ENCODE measurements at regions not wholly inside any gene's neighbourhood (a gene's known extent, or its start where the extent isn't known, plus 50 kb on each side); places are given as distances from the start of the nearest gene placed in this dataset.

DNA sequence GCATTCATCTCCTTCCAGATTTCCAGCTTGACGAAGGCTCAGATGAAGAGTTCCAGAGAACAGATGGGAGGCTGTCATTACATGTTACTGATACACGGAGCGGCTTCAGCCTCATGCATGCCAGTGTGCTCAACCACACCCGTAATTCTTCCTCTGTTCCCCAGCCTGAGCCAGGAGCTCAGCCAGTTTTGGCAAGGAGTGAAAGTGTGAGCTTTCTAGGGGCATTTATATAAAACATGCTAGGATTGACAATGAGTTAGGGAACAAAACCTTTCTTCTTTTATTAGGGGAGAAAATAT, 290.4 kb upstream of the PLXNA2 start:
- no peak overlapping the region for H3K4me3 Mint-ChIP-seq
- no peak overlapping the region for H3K27ac Mint-ChIP-seq
- peaks cover 3% of the 10 kb centered on the region for H3K27me3 Mint-ChIP-seq (ENCODE audit: insufficient read depth)
- DNase-seq = no peak
- no peaks in the 10 kb centered on the region for H3K36me3 Mint-ChIP-seq (ENCODE audit: low read depth)
- H3K4me1 Mint-ChIP-seq (ENCODE audit: low read depth) = peaks cover 11% of the 10 kb centered on the region; the same call in 1 of the 2 replicates
- H3K9me3 Mint-ChIP-seq = peaks cover 8% of the 10 kb centered on the region
- TF ChIP-seq, protein P1, sequence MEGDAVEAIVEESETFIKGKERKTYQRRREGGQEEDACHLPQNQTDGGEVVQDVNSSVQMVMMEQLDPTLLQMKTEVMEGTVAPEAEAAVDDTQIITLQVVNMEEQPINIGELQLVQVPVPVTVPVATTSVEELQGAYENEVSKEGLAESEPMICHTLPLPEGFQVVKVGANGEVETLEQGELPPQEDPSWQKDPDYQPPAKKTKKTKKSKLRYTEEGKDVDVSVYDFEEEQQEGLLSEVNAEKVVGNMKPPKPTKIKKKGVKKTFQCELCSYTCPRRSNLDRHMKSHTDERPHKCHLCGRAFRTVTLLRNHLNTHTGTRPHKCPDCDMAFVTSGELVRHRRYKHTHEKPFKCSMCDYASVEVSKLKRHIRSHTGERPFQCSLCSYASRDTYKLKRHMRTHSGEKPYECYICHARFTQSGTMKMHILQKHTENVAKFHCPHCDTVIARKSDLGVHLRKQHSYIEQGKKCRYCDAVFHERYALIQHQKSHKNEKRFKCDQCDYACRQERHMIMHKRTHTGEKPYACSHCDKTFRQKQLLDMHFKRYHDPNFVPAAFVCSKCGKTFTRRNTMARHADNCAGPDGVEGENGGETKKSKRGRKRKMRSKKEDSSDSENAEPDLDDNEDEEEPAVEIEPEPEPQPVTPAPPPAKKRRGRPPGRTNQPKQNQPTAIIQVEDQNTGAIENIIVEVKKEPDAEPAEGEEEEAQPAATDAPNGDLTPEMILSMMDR (IDR thresholded peaks at IDR 0.05) = no peak

DNA sequence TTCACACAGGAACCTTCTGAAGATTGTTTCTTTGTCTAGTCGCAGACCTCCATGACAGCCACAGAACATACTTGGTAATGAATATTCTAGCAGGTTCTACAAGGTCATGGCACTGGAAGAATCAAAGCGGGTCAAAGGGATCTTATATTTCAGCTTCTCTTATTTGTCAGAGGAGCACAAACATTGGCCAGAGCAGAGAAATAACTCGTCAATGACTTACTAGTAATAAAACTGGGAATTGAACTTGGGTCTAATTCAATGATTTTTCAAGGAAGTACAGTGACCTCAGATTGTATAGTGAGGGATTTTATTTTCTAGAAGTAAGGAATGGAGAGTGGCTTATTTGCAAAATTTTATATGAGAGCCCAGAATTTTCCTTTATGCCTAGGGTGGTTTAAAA, 290.8 kb upstream of the PLXNA2 start:
- TF ChIP-seq, protein P1 (IDR thresholded peaks at IDR 0.05) = no peak
- Mint-ChIP-seq H3K27me3 (ENCODE audit: insufficient read depth) (peaks cover 3% of the 10 kb centered on the region), H3K27ac (no peak overlapping the region), H3K9me3 (peaks cover 8% of the 10 kb centered on the region), H3K4me3 (no peak overlapping the region), H3K36me3 (ENCODE audit: low read depth) (no peaks in the 10 kb centered on the region), H3K4me1 (ENCODE audit: low read depth) (peaks cover 11% of the 10 kb centered on the region; the same call in 1 of the 2 replicates)
- no peak for DNase-seq

- Mint-ChIP-seq H3K9me3 (peaks cover 8% of the 10 kb centered on the region), H3K4me1 (ENCODE audit: low read depth) (peaks cover 11% of the 10 kb centered on the region; the same call in 1 of the 2 replicates), H3K27me3 (ENCODE audit: insufficient read depth) (peaks cover 3% of the 10 kb centered on the region), H3K4me3 (no peak overlapping the region), H3K27ac (no peak overlapping the region), H3K36me3 (ENCODE audit: low read depth) (no peaks in the 10 kb centered on the region)
- TF ChIP-seq, protein P1 (IDR thresholded peaks at IDR 0.05) = no peak
- DNase-seq = no peak
These were observed 291.3 kb upstream of the PLXNA2 start for GRCh38 chr1:208535511-208535910.

GRCh38 chr1:208536212-208536611, 292.0 kb upstream of the PLXNA2 start:
- peaks cover 8% of the 10 kb centered on the region for H3K9me3 Mint-ChIP-seq
- DNase-seq = peak; percentile 6
- peaks cover 11% of the 10 kb centered on the region; the same call in 1 of the 2 replicates for H3K4me1 Mint-ChIP-seq (ENCODE audit: low read depth)
- H3K4me3 Mint-ChIP-seq = no peak overlapping the region
- TF ChIP-seq, protein P1 (IDR thresholded peaks at IDR 0.05) = no peak
- peak overlapping the region; percentile 47; the same call in 1 of the 2 replicates for H3K27ac Mint-ChIP-seq
- H3K36me3 Mint-ChIP-seq (ENCODE audit: low read depth) = no peaks in the 10 kb centered on the region
- H3K27me3 Mint-ChIP-seq (ENCODE audit: insufficient read depth) = peaks cover under 1% of the 10 kb centered on the region

- no peak overlapping the region for H3K4me3 Mint-ChIP-seq
- no peaks in the 10 kb centered on the region for H3K36me3 Mint-ChIP-seq (ENCODE audit: low read depth)
- H3K9me3 Mint-ChIP-seq = peaks cover 3% of the 10 kb centered on the region
- no peak overlapping the region for H3K27ac Mint-ChIP-seq
- no peaks in the 10 kb centered on the region; the same call in none of the 2 replicates for H3K27me3 Mint-ChIP-seq (ENCODE audit: insufficient read depth)
- DNase-seq = no peak
- TF ChIP-seq, protein P1 (IDR thresholded peaks at IDR 0.05) = no peak
- H3K4me1 Mint-ChIP-seq (ENCODE audit: low read depth) = peaks cover 14% of the 10 kb centered on the region; the same call in 1 of the 2 replicates
These were observed 293.0 kb upstream of the PLXNA2 start for GRCh38 chr1:208537198-208537597.

GRCh38 chr1:208538078-208538477, 293.9 kb upstream of the PLXNA2 start:
- Mint-ChIP-seq H3K27me3 (ENCODE audit: insufficient read depth) (no peaks in the 10 kb centered on the region; the same call in none of the 2 replicates), H3K4me3 (no peak overlapping the region), H3K36me3 (ENCODE audit: low read depth) (no peaks in the 10 kb centered on the region), H3K9me3 (no peaks in the 10 kb centered on the region; the same call in 1 of the 2 replicates), H3K27ac (no peak overlapping the region), H3K4me1 (ENCODE audit: low read depth) (peaks cover 18% of the 10 kb centered on the region; the same call in 1 of the 2 replicates)
- TF ChIP-seq, protein P1 (IDR thresholded peaks at IDR 0.05) = no peak
- DNase-seq = no peak

Data from HFFc6 (cell line).